ENCODE measurements at regions not wholly inside any gene's neighbourhood (a gene's known extent, or its start where the extent isn't known, plus 50 kb on each side); places are given as distances from the start of the nearest gene placed in this dataset.
A peak's percentile ranks its signal among the peaks of the same experiment; 100 is the strongest.

- POLR2A ChIA-PET, result no interaction called here
- DNase-seq (ENCODE audit: low read depth, low spot score), result no peak
- TF ChIP-seq CTCF (IDR thresholded peaks at IDR 0.05; ENCODE audit: insufficient read depth, low read length, missing control alignments), result no peak
- no peak overlapping the region for H3K4me3 ChIP-seq (ENCODE audit: low read depth, low read length)
- CTCF ChIA-PET, result interaction anchor here (2.0 kb wide), 1 partner anchor 782 kb away, joined by 5 read pairs; no protein-coding TSS in a partner anchor
Measured at GRCh38 chr3:177832880-177833279, 635.6 kb upstream of the TBL1XR1 start.

- POLR2A ChIA-PET, result no interaction called here
- no peak for DNase-seq (ENCODE audit: low read depth, low spot score)
- CTCF ChIA-PET, result interaction anchor here (2.0 kb wide), 1 partner anchor 782 kb away, joined by 5 read pairs; no protein-coding TSS in a partner anchor
- no peak for TF ChIP-seq CTCF (IDR thresholded peaks at IDR 0.05; ENCODE audit: insufficient read depth, low read length, missing control alignments)
- H3K4me3 ChIP-seq (ENCODE audit: low read depth, low read length), result no peak overlapping the region
Measured at GRCh38 chr3:177833332-177833731, 636.0 kb upstream of the TBL1XR1 start.

GRCh38 chr3:177835008-177835407 lies 637.7 kb upstream of the TBL1XR1 start:
- TF ChIP-seq CTCF (IDR thresholded peaks at IDR 0.05; ENCODE audit: insufficient read depth, low read length, missing control alignments), result no peak
- ChIA-PET CTCF (interaction anchor here (0.9 kb wide), 1 partner anchor 550 kb away, joined by 3 read pairs; no protein-coding TSS in a partner anchor), POLR2A (interaction anchor here (0.6 to 1.5 kb wide), 3 partner anchors 59 to 367 kb away, joined by 3 to 4 read pairs (median 3); no protein-coding TSS in a partner anchor)
- no peak for DNase-seq (ENCODE audit: low read depth, low spot score)
- H3K4me3 ChIP-seq (ENCODE audit: low read depth, low read length), result no peak overlapping the region

GRCh38 chr3:177835917-177836316 lies 638.6 kb upstream of the TBL1XR1 start:
- ChIA-PET POLR2A (no interaction called here), CTCF (no interaction called here)
- no peak for TF ChIP-seq CTCF (IDR thresholded peaks at IDR 0.05; ENCODE audit: insufficient read depth, low read length, missing control alignments)
- peak; percentile 82 for DNase-seq (ENCODE audit: low read depth, low spot score)
- no peak overlapping the region for H3K4me3 ChIP-seq (ENCODE audit: low read depth, low read length)

GRCh38 chr3:177836671-177837070 lies 639.4 kb upstream of the TBL1XR1 start:
- POLR2A ChIA-PET, result interaction anchor here (0.6 kb wide), 1 partner anchor 544 kb away, joined by 3 read pairs; no protein-coding TSS in a partner anchor
- CTCF ChIA-PET, result interaction anchor here (1.2 kb wide), 1 partner anchor 9 kb away, joined by 3 read pairs; no protein-coding TSS in a partner anchor
- TF ChIP-seq CTCF (IDR thresholded peaks at IDR 0.05; ENCODE audit: insufficient read depth, low read length, missing control alignments), result no peak
- no peak for DNase-seq (ENCODE audit: low read depth, low spot score)
- H3K4me3 ChIP-seq (ENCODE audit: low read depth, low read length), result no peak overlapping the region

GRCh38 chr3:177837951-177838655 lies 640.8 kb upstream of the TBL1XR1 start:
- no peak for TF ChIP-seq CTCF (IDR thresholded peaks at IDR 0.05; ENCODE audit: insufficient read depth, low read length, missing control alignments)
- CTCF ChIA-PET, result no interaction called here
- no peak for DNase-seq (ENCODE audit: low read depth, low spot score)
- no peak overlapping the region for H3K4me3 ChIP-seq (ENCODE audit: low read depth, low read length)
- POLR2A ChIA-PET, result no interaction called here

Data from AG04449 (cell line).